WTC11 (cell line): ENCODE measurements at regions not wholly inside any gene's neighbourhood (a gene's known extent, or its start where the extent isn't known, plus 50 kb on each side); places are given as distances from the start of the nearest gene placed in this dataset.

ENCODE experiments used
- CTCF ChIP-seq: fragments of 200-600 bp; IDR thresholded peaks from 2 replicates; pipeline ENCODE4 v1.8.0; 2022; ENCODE audit warnings: antibody characterized with exemption
- ZSCAN18 ChIP-seq: fragments of 250-450 bp; sonication (Bioruptor Pico); IDR thresholded peaks from 2 replicates; pipeline ENCODE4 v2.1.2; 2022; ENCODE audit warnings: mild to moderate bottlenecking, moderate library complexity

- TF ChIP-seq CTCF (no peak), ZSCAN18 (no peak)
These were observed 610.6 kb downstream of the IRS1 start for GRCh38 chr2:226189061-226189460.
